Kasumi-1 (cell line): ENCODE measurements at regions not wholly inside any gene's neighbourhood (a gene's known extent, or its start where the extent isn't known, plus 50 kb on each side); places are given as distances from the start of the nearest gene placed in this dataset.
"Not testable (repeated sequence)": the region's sequence is repeated elsewhere in the genome, so short reads cannot be mapped to it uniquely, and the experiment has no call there.

ENCODE experiments used
- DNase-seq, 2 experiments: peaks; one replicate each; lab custom pipeline; 2025; lab: John Stamatoyannopoulos, UW

GRCh38 chr20:30484009-30484748, 773.3 kb upstream of the DEFB115 start:
- no peak for DNase-seq

DNA sequence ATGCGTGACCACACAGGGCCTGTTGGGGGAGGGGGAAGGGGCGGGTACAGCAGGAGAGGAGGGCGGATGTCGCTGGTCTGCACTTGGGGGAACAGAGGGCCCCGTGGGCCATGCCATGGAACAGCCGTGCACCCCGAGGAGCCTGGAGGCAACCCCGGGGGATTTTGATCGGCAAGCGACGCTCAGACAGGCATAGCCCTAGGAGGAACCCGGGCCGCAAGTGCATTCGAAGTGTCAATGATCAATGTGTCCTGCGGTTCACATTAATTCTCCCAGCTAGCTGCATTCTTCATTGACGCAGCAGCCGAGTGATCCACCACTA, 772.8 kb upstream of the DEFB115 start:
- DNase-seq = no peak

- no peak for DNase-seq
These were observed 771.9 kb upstream of the DEFB115 start for GRCh38 chr20:30485331-30486102.

GRCh38 chr20:30486103-30486478, 771.4 kb upstream of the DEFB115 start:
- DNase-seq = no peak

- DNase-seq = not testable (repeated sequence)
These were observed 770.0 kb upstream of the DEFB115 start for GRCh38 chr20:30487461-30487860.

DNA sequence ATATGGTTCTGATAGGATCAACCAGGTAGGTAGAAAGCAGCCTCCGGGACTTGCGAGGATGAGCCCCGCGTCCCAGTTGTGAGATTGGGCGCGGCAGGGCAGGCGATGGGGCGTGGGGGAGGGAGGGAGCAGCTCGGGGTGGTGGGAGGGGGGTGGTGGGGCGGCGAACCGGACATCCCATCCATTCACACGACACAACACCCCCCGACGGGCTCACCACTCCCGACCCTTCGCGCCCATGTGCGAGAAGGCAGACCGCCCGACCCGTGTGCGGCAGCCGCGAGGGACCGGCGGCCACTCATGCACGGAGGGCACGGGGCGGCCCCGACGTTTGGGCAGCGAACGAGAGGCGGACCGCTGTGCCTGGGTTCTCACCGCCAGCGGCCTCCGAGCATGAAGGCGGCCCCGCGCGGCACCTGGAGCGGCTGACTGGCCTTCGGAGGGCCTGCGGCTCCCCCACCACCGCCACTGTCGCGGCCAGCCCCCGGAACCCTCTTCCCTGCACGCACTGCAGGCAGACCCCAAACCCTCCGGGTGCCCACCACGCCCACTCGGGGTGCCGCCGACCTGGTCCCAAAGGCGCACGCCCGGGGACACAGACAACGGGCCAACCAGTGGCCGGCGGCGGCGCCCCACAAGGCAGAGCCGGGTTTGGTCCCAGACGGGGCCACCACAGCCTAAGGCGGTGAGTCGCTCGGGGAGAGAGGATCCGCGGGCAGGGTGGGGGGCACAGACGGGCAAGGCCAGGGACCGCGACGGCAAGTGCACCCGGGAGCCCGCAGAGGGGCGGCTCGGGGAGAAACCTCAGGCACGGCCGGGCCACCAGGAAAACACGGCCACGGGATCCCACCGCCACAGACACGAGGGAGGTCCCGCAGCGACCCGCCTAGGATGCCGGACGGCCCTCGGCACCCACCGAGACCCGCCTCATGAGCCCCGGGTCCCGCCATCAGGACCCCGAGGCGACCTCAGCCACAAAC, 769.2 kb upstream of the DEFB115 start:
- no peak for DNase-seq

- no peak for DNase-seq
These were observed 768.4 kb upstream of the DEFB115 start for GRCh38 chr20:30488941-30489613.

GRCh38 chr20:30489614-30490003, 767.9 kb upstream of the DEFB115 start:
- no peak for DNase-seq

DNA sequence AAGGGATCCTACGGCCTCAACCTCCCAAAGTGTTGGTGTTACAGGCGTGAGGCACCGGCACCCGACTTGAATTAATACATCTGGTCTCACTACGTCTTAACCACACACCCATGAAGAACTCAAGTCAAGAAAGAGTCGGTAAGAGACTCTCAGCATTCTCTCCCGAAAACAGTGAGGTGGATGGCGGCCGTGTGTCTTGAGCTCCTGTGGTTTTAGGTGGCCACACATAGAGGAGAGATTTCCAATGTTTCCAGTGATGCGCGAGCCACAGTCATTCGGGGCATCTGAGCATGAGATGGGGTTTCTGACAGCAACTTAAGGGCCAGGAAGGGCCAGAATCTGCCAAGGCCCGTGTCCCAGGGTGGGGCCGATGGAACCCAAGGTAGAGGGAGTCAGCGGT, 766.4 kb upstream of the DEFB115 start:
- no peak for DNase-seq

- not testable (repeated sequence) for DNase-seq
These were observed 760.8 kb upstream of the DEFB115 start for GRCh38 chr20:30496656-30497055.

DNA sequence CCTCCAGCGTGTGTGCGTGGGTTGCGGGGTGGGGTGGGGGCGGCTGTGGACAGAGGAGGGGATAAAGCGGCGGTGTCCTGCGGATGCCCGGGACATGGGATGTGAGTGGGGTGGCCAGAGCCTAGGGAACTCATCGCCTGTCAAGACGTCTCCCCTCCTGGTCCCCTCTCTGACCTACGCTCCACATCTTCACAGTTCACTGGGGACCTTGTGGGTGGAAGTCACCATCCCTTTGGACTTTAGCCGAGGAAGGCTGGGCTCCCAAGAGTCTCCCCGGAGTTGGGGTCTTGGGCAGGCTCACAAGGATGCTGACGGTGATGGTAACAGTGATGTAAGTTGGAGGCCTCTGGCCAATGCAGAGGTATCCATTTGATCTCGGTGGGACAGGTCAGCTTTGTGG, 760.3 kb upstream of the DEFB115 start:
- DNase-seq = not testable (repeated sequence)

- no peak for DNase-seq
These were observed 758.3 kb upstream of the DEFB115 start for GRCh38 chr20:30499123-30499522.

DNA sequence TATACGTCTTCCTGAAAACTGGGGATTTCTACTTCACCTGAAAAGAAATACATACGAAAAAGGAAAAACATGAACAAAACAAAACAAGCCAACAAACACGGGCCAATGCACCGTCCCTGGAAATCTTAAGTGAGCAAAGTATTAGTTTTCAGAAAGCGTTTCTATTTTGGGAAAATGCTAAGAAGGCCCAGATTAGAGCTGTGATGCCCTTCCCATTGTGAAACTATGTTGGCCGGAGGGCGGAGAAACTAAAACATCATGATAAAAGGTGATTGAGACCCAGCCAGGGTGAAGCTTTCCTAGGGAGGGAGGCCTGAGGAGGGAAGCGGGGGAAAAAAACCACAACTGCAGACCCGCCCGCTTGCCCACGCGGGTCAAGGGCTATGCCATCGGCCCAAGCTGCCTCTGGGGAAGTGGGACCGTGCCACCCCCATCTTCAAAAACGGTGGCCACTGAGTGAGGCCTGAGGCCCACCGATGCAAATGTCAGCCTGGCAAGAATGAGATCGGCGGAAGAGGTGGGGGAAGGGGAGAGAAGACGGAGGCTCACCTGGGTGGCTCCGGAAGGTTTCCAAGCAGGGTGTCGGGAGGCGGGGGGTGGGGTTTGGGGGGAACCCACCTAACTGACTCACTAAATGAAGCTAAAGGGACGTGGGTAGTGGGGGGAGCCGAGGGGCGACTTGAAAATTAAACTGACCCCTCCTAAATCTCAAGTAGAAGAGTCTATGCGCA, 757.6 kb upstream of the DEFB115 start:
- DNase-seq = not testable (repeated sequence)

DNA sequence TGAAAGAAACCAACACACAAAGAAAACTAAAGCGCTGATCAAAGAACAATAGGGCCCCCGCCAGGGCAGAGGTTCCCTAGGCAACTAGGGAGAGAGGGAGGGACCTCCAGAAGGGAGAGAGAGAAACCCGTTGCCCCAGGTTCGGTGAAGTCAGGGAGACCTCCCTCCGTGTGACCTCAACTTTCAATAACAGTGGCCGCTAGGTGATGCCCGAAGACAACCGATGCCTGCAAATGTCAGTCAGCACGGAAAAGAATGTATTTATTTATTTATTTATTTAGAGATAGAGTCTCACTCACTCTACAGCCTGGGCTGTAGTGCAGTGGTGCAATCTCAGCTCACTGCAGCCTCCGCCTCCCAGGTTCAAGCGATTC, 757.0 kb upstream of the DEFB115 start:
- not testable (repeated sequence) for DNase-seq

- no peak for DNase-seq
These were observed 756.5 kb upstream of the DEFB115 start for GRCh38 chr20:30500829-30501440.

GRCh38 chr20:30502670-30503069, 754.8 kb upstream of the DEFB115 start:
- DNase-seq = no peak

DNA sequence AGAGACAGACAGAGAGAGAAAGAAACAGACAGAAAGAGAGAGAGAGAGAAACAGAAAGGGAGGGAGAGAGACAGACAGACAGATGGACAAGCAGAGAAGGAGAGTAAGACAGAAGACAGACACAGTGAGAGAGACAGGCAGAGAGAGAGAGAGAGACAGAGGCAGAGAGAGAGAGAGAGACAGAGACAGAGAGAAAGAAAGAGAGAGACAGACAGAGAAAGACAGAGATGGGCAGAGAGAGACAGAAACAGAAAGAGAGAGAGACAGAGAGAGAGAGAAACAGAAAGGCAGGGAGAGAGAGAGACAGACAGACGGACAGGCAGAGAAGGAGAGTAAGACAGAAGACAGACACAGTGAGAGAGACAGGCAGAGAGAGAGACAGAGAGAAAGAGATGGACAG, 754.3 kb upstream of the DEFB115 start:
- not testable (repeated sequence) for DNase-seq

GRCh38 chr20:30503992-30504570, 753.4 kb upstream of the DEFB115 start:
- DNase-seq = no peak

DNA sequence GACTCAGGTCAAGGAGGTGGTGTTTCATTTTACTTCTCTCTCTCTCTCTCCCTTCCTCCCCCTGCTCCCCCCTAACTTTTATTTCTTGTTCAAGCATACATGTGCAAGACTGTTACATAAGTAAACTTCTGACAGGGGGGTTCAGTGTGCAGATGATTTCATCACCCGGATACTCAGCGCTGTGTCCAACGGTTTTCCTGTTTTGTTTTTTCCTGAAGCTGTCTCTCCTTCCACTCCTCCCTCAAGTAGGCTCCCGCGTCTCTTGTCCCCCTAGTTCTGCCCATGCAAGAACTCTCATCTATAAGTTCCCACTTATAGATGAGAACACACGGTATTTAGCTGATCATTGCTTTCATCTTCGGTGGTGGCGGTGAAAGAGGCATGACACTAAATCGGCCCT, 751.9 kb upstream of the DEFB115 start:
- no peak for DNase-seq

DNA sequence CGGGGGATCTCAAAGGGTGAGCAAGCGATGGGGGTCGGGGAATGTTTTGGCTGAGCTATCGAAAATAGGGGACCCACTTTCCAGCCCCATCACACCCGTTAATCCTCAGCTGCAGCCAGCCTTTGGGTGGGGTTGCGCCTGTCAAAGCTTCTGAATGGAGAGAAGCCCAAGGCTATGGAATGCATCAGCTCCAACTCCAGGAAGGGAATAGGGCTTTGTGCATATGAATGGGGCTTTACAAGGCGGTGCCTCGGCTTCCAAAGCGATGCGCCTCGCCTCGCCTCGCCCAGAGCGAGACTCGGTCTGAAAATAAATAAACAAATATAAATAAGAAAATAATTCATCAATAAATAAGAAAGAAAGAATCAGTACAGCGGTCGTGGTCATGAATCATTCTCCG, 751.4 kb upstream of the DEFB115 start:
- DNase-seq = no peak
